ENCODE measurements at regions not wholly inside any gene's neighbourhood (a gene's known extent, or its start where the extent isn't known, plus 50 kb on each side); places are given as distances from the start of the nearest gene placed in this dataset.

DNA sequence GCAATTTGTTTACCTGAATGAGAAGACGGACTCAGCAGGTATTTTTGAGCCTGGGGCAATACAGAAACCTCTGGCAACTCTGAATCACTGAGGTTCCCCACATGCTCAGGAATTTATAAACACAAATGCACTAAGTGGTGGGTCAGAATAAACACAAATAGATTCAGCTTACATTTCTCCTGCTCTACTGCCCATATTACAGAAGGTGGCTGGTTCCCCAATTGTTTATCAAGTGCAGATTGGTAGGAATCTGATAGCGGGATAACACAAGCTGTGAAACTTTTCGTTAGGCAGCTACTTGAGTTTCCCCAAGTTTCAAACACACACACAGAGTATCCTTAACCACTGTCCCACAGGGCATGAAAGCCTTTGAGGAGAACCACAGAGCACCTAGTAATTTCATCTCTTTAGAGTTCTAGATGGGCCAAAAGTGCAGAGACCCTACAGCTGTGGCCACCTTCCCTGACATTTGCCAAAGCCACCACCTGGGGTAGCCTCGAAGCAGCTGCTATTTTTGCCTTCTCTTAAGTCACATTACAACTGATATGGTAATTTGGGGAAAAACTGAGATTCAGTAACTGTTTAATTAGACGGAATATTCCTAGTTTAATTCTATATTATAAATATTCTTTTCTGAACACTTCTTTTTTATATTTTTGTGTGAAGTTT lies 204.2 kb upstream of the PTCHD4 start:
- H3K4me3 ChIP-seq, result no peak overlapping the region
- no peaks in the 10 kb centered on the region for H3K4me1 ChIP-seq
- H3K36me3 ChIP-seq, result no peaks in the 10 kb centered on the region
- H3K27me3 ChIP-seq, result peaks cover 0 to 3% (median 0%) of the 10 kb centered on the region in 9 donors
- DNase-seq (no peak), ATAC-seq (no peak)
- H3K9me3 ChIP-seq, result no peaks in the 10 kb centered on the region
- 73 to 80% (median 77%) methylated on average over 5 of the region's 5 CpGs for WGBS, 4 donors
- intact Hi-C loops (cut with DNase I), result no loop called here
- TF ChIP-seq, protein P1, sequence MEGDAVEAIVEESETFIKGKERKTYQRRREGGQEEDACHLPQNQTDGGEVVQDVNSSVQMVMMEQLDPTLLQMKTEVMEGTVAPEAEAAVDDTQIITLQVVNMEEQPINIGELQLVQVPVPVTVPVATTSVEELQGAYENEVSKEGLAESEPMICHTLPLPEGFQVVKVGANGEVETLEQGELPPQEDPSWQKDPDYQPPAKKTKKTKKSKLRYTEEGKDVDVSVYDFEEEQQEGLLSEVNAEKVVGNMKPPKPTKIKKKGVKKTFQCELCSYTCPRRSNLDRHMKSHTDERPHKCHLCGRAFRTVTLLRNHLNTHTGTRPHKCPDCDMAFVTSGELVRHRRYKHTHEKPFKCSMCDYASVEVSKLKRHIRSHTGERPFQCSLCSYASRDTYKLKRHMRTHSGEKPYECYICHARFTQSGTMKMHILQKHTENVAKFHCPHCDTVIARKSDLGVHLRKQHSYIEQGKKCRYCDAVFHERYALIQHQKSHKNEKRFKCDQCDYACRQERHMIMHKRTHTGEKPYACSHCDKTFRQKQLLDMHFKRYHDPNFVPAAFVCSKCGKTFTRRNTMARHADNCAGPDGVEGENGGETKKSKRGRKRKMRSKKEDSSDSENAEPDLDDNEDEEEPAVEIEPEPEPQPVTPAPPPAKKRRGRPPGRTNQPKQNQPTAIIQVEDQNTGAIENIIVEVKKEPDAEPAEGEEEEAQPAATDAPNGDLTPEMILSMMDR (IDR thresholded peaks at IDR 0.05), result no peak
- TF ChIP-seq POLR2A (IDR thresholded peaks at IDR 0.05), result no peak
- no peak overlapping the region for H3K27ac ChIP-seq

DNA sequence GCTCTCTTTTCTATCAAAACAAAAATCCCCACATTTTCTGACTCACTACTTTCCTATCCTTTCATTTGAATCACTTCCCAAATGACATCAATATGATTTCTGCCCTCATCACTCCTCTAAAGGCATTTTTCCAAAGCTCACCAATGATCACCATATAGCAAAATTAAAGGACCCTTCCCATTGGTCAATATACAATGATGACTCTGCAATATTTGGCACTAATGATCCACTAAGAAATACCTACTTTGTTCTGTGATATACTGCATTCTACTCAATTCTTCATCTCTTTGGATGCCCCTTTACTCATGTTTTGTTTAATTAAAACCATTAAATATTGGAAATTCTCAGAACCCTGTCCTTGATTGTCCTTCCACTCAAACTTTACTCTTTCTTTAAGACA lies 200.3 kb upstream of the PTCHD4 start:
- no peak for DNase-seq
- TF ChIP-seq POLR2A (IDR thresholded peaks at IDR 0.05), result no peak
- TF ChIP-seq, protein P1 (IDR thresholded peaks at IDR 0.05), result no peak

GRCh38 chr6:48307573-48307972 lies 196.6 kb upstream of the PTCHD4 start:
- intact Hi-C loops (cut with DNase I), result no loop called here
- Histone ChIP-seq H3K27ac (no peak overlapping the region), H3K4me1 (no peaks in the 10 kb centered on the region), H3K4me3 (no peak overlapping the region), H3K27me3 (no peaks in the 10 kb centered on the region), H3K36me3 (no peaks in the 10 kb centered on the region), H3K9me3 (peaks cover 0 to 13% (median 1%) of the 10 kb centered on the region in 12 donors)
- ATAC-seq (no peak), DNase-seq (no peak)
- 85 to 95% (median 92%) methylated on average over 2 of the region's 2 CpGs for WGBS, 4 donors
- TF ChIP-seq POLR2A (IDR thresholded peaks at IDR 0.05), result no peak
- TF ChIP-seq, protein P1 (IDR thresholded peaks at IDR 0.05), result no peak

More for the DNA sequence above, 200.3 kb upstream of the PTCHD4 start:
- intact Hi-C loops (cut with DNase I), result no loop called here
- ATAC-seq, result no peak
- H3K36me3 ChIP-seq, result no peaks in the 10 kb centered on the region
- no peak overlapping the region for H3K27ac ChIP-seq
- H3K9me3 ChIP-seq, result no peaks in the 10 kb centered on the region
- no peaks in the 10 kb centered on the region for H3K4me1 ChIP-seq
- H3K27me3 ChIP-seq, result peaks cover 0 to 3% (median 0%) of the 10 kb centered on the region in 9 donors
- H3K4me3 ChIP-seq, result no peak overlapping the region

DNA sequence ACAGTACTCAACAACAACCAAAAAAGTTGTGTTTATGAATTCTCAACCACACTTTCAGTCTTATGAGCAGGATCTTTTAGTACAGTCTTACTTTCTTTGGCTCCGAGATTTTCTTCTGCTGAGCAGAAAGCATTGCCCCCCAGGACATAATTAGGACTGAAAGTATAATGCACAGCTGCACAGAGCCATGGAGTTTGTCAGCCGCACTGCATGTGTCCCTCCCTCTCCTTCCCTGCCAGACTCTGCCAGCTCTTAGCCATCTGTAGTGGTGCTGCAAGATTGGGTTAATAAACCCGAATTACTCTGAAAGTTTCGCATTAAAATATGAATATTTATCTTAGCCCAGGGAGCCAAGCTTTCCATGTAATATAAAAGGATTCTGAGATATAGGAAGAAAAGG lies 179.6 kb upstream of the PTCHD4 start:
- no peak overlapping the region for H3K27ac ChIP-seq
- ATAC-seq (no peak), DNase-seq (no peak)
- intact Hi-C loops (cut with DNase I), result no loop called here
- peaks cover 0 to 19% (median 1%) of the 10 kb centered on the region in 12 donors for H3K9me3 ChIP-seq
- TF ChIP-seq POLR2A (IDR thresholded peaks at IDR 0.05), result no peak
- TF ChIP-seq, protein P1 (IDR thresholded peaks at IDR 0.05), result no peak
- no peak overlapping the region for H3K4me3 ChIP-seq
- no peaks in the 10 kb centered on the region for H3K27me3 ChIP-seq
- 83 to 90% (median 87%) methylated on average over 4 of the region's 4 CpGs for WGBS, 4 donors
- H3K36me3 ChIP-seq, result no peaks in the 10 kb centered on the region
- H3K4me1 ChIP-seq, result no peaks in the 10 kb centered on the region
